Fibroblast of lung (primary cell): ENCODE measurements at regions not wholly inside any gene's neighbourhood (a gene's known extent, or its start where the extent isn't known, plus 50 kb on each side); places are given as distances from the start of the nearest gene placed in this dataset.

Source experiments
- DNase-seq, 2 donors: peaks; one replicate each; pipeline versions ENCODE4 v3.0.0 to v3.0.0-alpha.2; 2010; ENCODE audit warnings: low read depth in 2 of 2
- H2AFZ ChIP-seq: 2 replicates; pipeline ENCODE4 v1.5.1; 2012; ENCODE audit warnings: low read length, control low read depth, inconsistent platforms
- H3K27ac ChIP-seq: 2 replicates; pipeline ENCODE4 v1.5.1; 2011; ENCODE audit warnings: low read length, control low read depth; ENCODE audit not compliant: insufficient read depth
- H3K27me3 ChIP-seq: 2 replicates; pipeline ENCODE4 v1.5.1; 2011; ENCODE audit warnings: mild to moderate bottlenecking, low read length; ENCODE audit not compliant: control insufficient read depth, insufficient read depth
- H3K36me3 ChIP-seq: 2 replicates; pipeline ENCODE4 v1.5.1; 2011; ENCODE audit warnings: low read length; ENCODE audit not compliant: control insufficient read depth, insufficient read depth
- H3K4me1 ChIP-seq: 2 replicates; pipeline ENCODE4 v1.5.1; 2011; ENCODE audit warnings: low read length; ENCODE audit not compliant: control insufficient read depth, insufficient read depth; ENCODE audit errors: extremely low read depth
- H3K4me2 ChIP-seq: 2 replicates; pipeline ENCODE4 v1.5.1; 2011; ENCODE audit warnings: low read length, control low read depth; ENCODE audit not compliant: insufficient read depth; ENCODE audit errors: extremely low read depth
- H3K4me3 ChIP-seq, 4 experiments: fragments of 200-600 bp in 1 of 4; sonication (generic) in 1 of 4; replicated peaks in 1 of 4; 2 replicates each; pipeline ENCODE4 v1.5.1; 2011 to 2016; ENCODE audit warnings: low read length in 4 of 4, low read depth in 3 of 4, mild to moderate bottlenecking in 3 of 4, control low read depth in 2 of 4, inconsistent platforms in 1 of 4, mixed read lengths in 1 of 4; ENCODE audit not compliant: insufficient read depth in 1 of 4; ENCODE audit errors: control extremely low read depth in 1 of 4
- H3K79me2 ChIP-seq: 2 replicates; pipeline ENCODE4 v1.5.1; 2012; ENCODE audit warnings: mild to moderate bottlenecking, low read length, inconsistent platforms; ENCODE audit not compliant: control insufficient read depth, insufficient read depth
- H3K9ac ChIP-seq: 2 replicates; pipeline ENCODE4 v1.5.1; 2011; ENCODE audit warnings: mild to moderate bottlenecking, low read length, control low read depth; ENCODE audit not compliant: insufficient read depth
- H3K9me3 ChIP-seq: 2 replicates; pipeline ENCODE4 v1.5.1; 2012; ENCODE audit warnings: low read depth, low read length; ENCODE audit not compliant: control insufficient read depth, insufficient read depth
- H4K20me1 ChIP-seq: 2 replicates; pipeline ENCODE4 v1.5.1; 2011; ENCODE audit warnings: low read length; ENCODE audit not compliant: control insufficient read depth, insufficient read depth; ENCODE audit errors: extremely low read depth
- CTCF ChIP-seq, 2 donors: IDR thresholded peaks in 1 of 2; conservative IDR thresholded peaks in 1 of 2; 1 replicate in 1 of 2; 2 replicates in 1 of 2; pipeline ENCODE4 v1.5.1; 2011 to 2012; ENCODE audit warnings: low read length in 2 of 2, control low read depth in 1 of 2, inconsistent platforms in 1 of 2, low read depth in 1 of 2, mild to moderate bottlenecking in 1 of 2
- EZH2 ChIP-seq: IDR thresholded peaks from 2 replicates; pipeline ENCODE4 v1.5.1; 2012; ENCODE audit warnings: low read length, control low read depth, mild to moderate bottlenecking; ENCODE audit errors: missing control alignments

- TF ChIP-seq EZH2: no peak
- TF ChIP-seq CTCF (conservative IDR thresholded peaks at IDR 0.05 in 1 of 2, IDR thresholded peaks at IDR 0.05 in 1 of 2; ENCODE audit: low read depth in 1 of 2, low read length in 2 of 2): no peak
- Histone ChIP-seq H3K27ac (no peak overlapping the region), H2AFZ (no peak overlapping the region), H3K9ac (no peak overlapping the region), H3K79me2 (no peaks in the 10 kb centered on the region), H3K4me2 (no peak overlapping the region), H4K20me1 (no peaks in the 10 kb centered on the region), H3K27me3 (no peaks in the 10 kb centered on the region), H3K4me1 (no peaks in the 10 kb centered on the region), H3K36me3 (no peaks in the 10 kb centered on the region), H3K9me3 (no peaks in the 10 kb centered on the region), H3K4me3 (no peak overlapping the region)
- no peak for DNase-seq
Observed at GRCh38 chr19:28199323-28199722, 1013.6 kb downstream of the UQCRFS1 start.

DNA sequence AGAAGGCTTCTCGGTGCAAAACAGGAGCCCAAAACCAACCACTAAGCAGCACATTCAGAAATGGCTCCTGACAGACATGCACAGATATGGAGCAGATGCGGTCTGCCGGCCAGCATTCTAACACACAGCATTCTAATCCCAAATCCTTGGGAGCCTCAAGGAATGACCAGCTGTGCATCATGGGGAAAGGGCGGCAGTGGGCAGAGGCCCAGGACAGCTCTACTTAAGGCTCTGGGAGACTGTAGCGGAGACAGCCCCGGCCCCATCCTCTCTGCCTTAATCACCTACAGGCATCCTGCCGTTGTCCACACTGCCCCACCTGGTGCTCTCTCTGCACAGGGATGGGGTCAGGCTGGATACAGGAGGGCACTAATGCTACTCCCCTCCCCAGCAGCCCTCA is 1016.0 kb downstream of the UQCRFS1 start:
- H3K27ac ChIP-seq: no peak overlapping the region

DNA sequence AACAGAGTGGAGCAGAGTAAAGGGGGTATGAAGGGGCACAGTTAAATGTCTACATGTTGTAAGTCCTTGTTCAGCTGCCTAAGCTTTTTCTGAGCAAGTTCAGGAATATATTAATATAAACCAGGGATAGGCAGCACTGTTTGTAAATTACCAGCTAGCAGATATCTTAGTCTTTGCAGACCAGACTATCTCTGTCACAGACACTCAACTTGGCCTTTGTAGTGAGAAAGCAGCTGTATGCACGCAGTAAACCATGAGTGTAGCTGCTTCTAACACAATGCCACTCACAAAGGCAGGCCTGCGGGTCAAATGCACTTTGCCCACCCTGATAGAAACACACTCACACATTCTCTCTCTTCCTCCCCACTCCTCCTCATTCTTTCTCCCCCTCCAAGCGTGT is 1016.9 kb downstream of the UQCRFS1 start:
- Histone ChIP-seq H4K20me1 (no peaks in the 10 kb centered on the region), H3K9ac (no peak overlapping the region), H2AFZ (no peak overlapping the region), H3K79me2 (no peaks in the 10 kb centered on the region), H3K4me1 (no peaks in the 10 kb centered on the region), H3K9me3 (no peaks in the 10 kb centered on the region), H3K27me3 (no peaks in the 10 kb centered on the region), H3K4me2 (no peak overlapping the region), H3K4me3 (no peak overlapping the region), H3K27ac (no peak overlapping the region), H3K36me3 (no peaks in the 10 kb centered on the region)
- no peak for DNase-seq
- TF ChIP-seq EZH2: no peak
- no peak for TF ChIP-seq CTCF (conservative IDR thresholded peaks at IDR 0.05 in 1 of 2, IDR thresholded peaks at IDR 0.05 in 1 of 2; ENCODE audit: low read depth in 1 of 2, low read length in 2 of 2)

More for the DNA sequence above, 1016.0 kb downstream of the UQCRFS1 start:
- no peak overlapping the region for H3K9ac ChIP-seq
- H3K4me2 ChIP-seq: no peak overlapping the region
- no peaks in the 10 kb centered on the region for H3K4me1 ChIP-seq
- no peaks in the 10 kb centered on the region for H3K79me2 ChIP-seq
- no peak overlapping the region for H3K4me3 ChIP-seq
- DNase-seq: no peak
- no peaks in the 10 kb centered on the region for H3K9me3 ChIP-seq
- TF ChIP-seq CTCF (conservative IDR thresholded peaks at IDR 0.05 in 1 of 2, IDR thresholded peaks at IDR 0.05 in 1 of 2; ENCODE audit: low read depth in 1 of 2, low read length in 2 of 2): no peak
- no peak for TF ChIP-seq EZH2
- H3K27me3 ChIP-seq: no peaks in the 10 kb centered on the region
- H3K36me3 ChIP-seq: no peaks in the 10 kb centered on the region
- no peak overlapping the region for H2AFZ ChIP-seq
- no peaks in the 10 kb centered on the region for H4K20me1 ChIP-seq
